HCT116 (cell line): ENCODE measurements at regions not wholly inside any gene's neighbourhood (a gene's known extent, or its start where the extent isn't known, plus 50 kb on each side); places are given as distances from the start of the nearest gene placed in this dataset.

ENCODE experiments used
- ATAC-seq: fragments of 200-7000 bp; cut with Tn5 transposase; 2 replicates; pipeline ENCODE4 v1.9.1; 2020; ENCODE audit warnings: mild to moderate bottlenecking, moderate library complexity
- BruUV-seq: library from RNA; stranded (reverse); fragments of 400-500 nt; replicated peaks from 2 replicates; lab custom pipeline; 2021; lab: Mats Ljungman, UMichigan
- CTCF ChIA-PET: fragments of 300-600 bp; sonication (Branson Sonifier 250); formaldehyde crosslinking; loops from one replicate; lab custom pipeline; 2021; ENCODE audit warnings: antibody characterized with exemption; lab: Charles Lee
- POLR2A ChIA-PET: fragments of 300-600, 350-600 bp; sonication (Branson Sonifier 250); formaldehyde crosslinking; loops from one replicate; lab custom pipeline; 2021; ENCODE audit warnings: antibody characterized with exemption; lab: Charles Lee
- RAD21 ChIA-PET, 2 experiments: fragments of 300-600 bp; sonication (Branson Sonifier 250); formaldehyde crosslinking; loops; one replicate each; lab custom pipeline; 2023; ENCODE audit warnings: low total read pairs in 2 of 2; ENCODE audit not compliant: uncharacterized antibody in 2 of 2, unreplicated experiment in 2 of 2, low non-redundant PET in 1 of 2; lab: Charles Lee
- DNase-seq: peaks from one replicate; pipeline ENCODE4 v3.0.0-alpha.2; 2010; ENCODE audit warnings: low read depth, low spot score
- H2AFZ ChIP-seq: fragments of 200-600 bp; shearing (Covaris generic), sonication (generic); 2 replicates; pipeline ENCODE4 v1.6.1; 2017; ENCODE audit warnings: low read depth, mixed run types, mixed read lengths, antibody characterized with exemption, low read length; ENCODE audit not compliant: poor library complexity, severe bottlenecking
- H3K27ac ChIP-seq: 2 replicates; pipeline ENCODE4 v1.5.1; 2012; ENCODE audit warnings: low read depth, low read length
- H3K27me3 ChIP-seq: fragments of 200-600 bp; sonication (generic); 2 replicates; pipeline ENCODE4 v1.6.1; 2016; ENCODE audit warnings: mixed run types, low read length, mixed read lengths; ENCODE audit not compliant: insufficient read depth
- H3K36me3 ChIP-seq, 2 experiments: fragments of 200-500 bp in 1 of 2; fragments of 200-600 bp in 1 of 2; sonication (Bioruptor generic) in 1 of 2; sonication (generic) in 1 of 2; 2 replicates each; pipeline versions ENCODE4 v1.5.1 to v1.6.1; 2014 to 2016; ENCODE audit warnings: low read length in 2 of 2, inconsistent platforms in 1 of 2, mixed read lengths in 1 of 2, mixed run types in 1 of 2; ENCODE audit not compliant: insufficient read depth in 2 of 2, control insufficient read depth in 1 of 2
- H3K4me1 ChIP-seq, 2 experiments: fragments of 200-600 bp in 1 of 2; sonication (generic) in 1 of 2; 2 replicates each; pipeline versions ENCODE4 v1.5.1 to v1.6.1; 2012 to 2017; ENCODE audit warnings: low read length in 2 of 2, inconsistent platforms in 1 of 2, mild to moderate bottlenecking in 1 of 2, mixed read lengths in 1 of 2, mixed run types in 1 of 2, moderate library complexity in 1 of 2; ENCODE audit not compliant: insufficient read depth in 2 of 2, control insufficient read depth in 1 of 2
- H3K4me2 ChIP-seq: fragments of 200-600 bp; sonication (generic); 2 replicates; pipeline ENCODE4 v1.6.1; 2017; ENCODE audit warnings: mixed run types, low read length, mixed read lengths
- H3K4me3 ChIP-seq, 2 experiments: fragments of 200-600 bp in 1 of 2; sonication (generic) in 1 of 2; replicated peaks in 1 of 2; 2 replicates each; pipeline ENCODE4 v1.5.1; 2011 to 2016; ENCODE audit warnings: low read length in 2 of 2, control low read depth in 1 of 2, low read depth in 1 of 2, mild to moderate bottlenecking in 1 of 2, mixed read lengths in 1 of 2, mixed run types in 1 of 2
- H3K79me2 ChIP-seq: fragments of 200-600 bp; sonication (generic); 2 replicates; pipeline ENCODE4 v1.6.1; 2017; ENCODE audit warnings: mild to moderate bottlenecking, mixed run types, low read length, moderate library complexity, mixed read lengths; ENCODE audit not compliant: insufficient read depth
- H3K9ac ChIP-seq: fragments of 200-600 bp; sonication (generic); 2 replicates; pipeline ENCODE4 v1.6.1; 2016; ENCODE audit warnings: low read length, mixed read lengths
- H3K9me2 ChIP-seq: fragments of 200-600 bp; sonication (generic), shearing (Covaris generic); 2 replicates; pipeline ENCODE4 v1.6.1; 2017; ENCODE audit warnings: mixed run types, mild to moderate bottlenecking, moderate library complexity; ENCODE audit not compliant: insufficient read depth
- H3K9me3 ChIP-seq, 2 experiments: fragments of 200-500 bp in 1 of 2; fragments of 200-600 bp in 1 of 2; sonication (Bioruptor generic) in 1 of 2; sonication (generic) in 1 of 2; 2 replicates each; pipeline ENCODE4 v1.6.1; 2014 to 2017; ENCODE audit warnings: low read length in 2 of 2, mixed read lengths in 2 of 2, inconsistent platforms in 1 of 2, low read depth in 1 of 2, mild to moderate bottlenecking in 1 of 2, mixed run types in 1 of 2, moderate library complexity in 1 of 2; ENCODE audit not compliant: control insufficient read depth in 1 of 2, insufficient read depth in 1 of 2
- H4K20me1 ChIP-seq: fragments of 200-600 bp; sonication (generic), shearing (Covaris generic); 2 replicates; pipeline ENCODE4 v1.6.1; 2017; ENCODE audit warnings: mixed run types, mild to moderate bottlenecking, moderate library complexity; ENCODE audit not compliant: insufficient read depth
- CEBPB ChIP-seq: IDR thresholded peaks from 2 replicates; pipeline ENCODE4 v1.6.1; 2012; ENCODE audit warnings: low read depth
- CTCF ChIP-seq, 3 experiments: fragments of 200-600 bp in 1 of 3; sonication (generic) in 1 of 3; IDR thresholded peaks in 2 of 3; conservative IDR thresholded peaks in 1 of 3; 2 replicates each; pipeline ENCODE4 v1.5.1; 2012 to 2017; ENCODE audit warnings: low read depth in 2 of 3, low read length in 2 of 3, antibody characterized with exemption in 1 of 3, borderline replicate concordance in 1 of 3, control low read depth in 1 of 3, mild to moderate bottlenecking in 1 of 3, mixed read lengths in 1 of 3, mixed run types in 1 of 3, moderate library complexity in 1 of 3; ENCODE audit not compliant: insufficient read depth in 1 of 3
- EGR1 ChIP-seq: IDR thresholded peaks from 2 replicates; pipeline ENCODE4 v1.6.1; 2012; ENCODE audit warnings: low read depth
- ELF1 ChIP-seq: IDR thresholded peaks from 2 replicates; pipeline ENCODE4 v1.6.1; 2012; ENCODE audit warnings: low read depth, borderline replicate concordance
- EZH2phosphoT487 ChIP-seq: fragments of 200-600 bp; IDR thresholded peaks from 2 replicates; pipeline ENCODE4 v1.6.1; 2018; ENCODE audit warnings: antibody characterized with exemption, borderline replicate concordance
- FOSL1 ChIP-seq: IDR thresholded peaks from 2 replicates; pipeline ENCODE4 v1.6.1; 2012; ENCODE audit warnings: low read depth
- POLR2A ChIP-seq: IDR thresholded peaks from 2 replicates; pipeline ENCODE4 v1.7.0; 2011; ENCODE audit warnings: borderline replicate concordance; ENCODE audit not compliant: insufficient read depth, insufficient read length; ENCODE audit errors: extremely low read depth
- POLR2AphosphoS5 ChIP-seq: IDR thresholded peaks from 2 replicates; pipeline ENCODE4 v1.6.1; 2011; ENCODE audit warnings: mild to moderate bottlenecking, low read depth, low read length, moderate library complexity
- SIN3A ChIP-seq: IDR thresholded peaks from 2 replicates; pipeline ENCODE4 v1.6.1; 2012; ENCODE audit warnings: low read depth
- SP1 ChIP-seq: IDR thresholded peaks from 2 replicates; pipeline ENCODE4 v1.6.1; 2012; ENCODE audit warnings: low read depth
- ZBTB33 ChIP-seq: IDR thresholded peaks from 2 replicates; pipeline ENCODE4 v1.6.1; 2011; ENCODE audit warnings: mild to moderate bottlenecking, low read length, moderate library complexity; ENCODE audit not compliant: insufficient replicate concordance; ENCODE audit errors: extremely low read depth
- ZFX ChIP-seq: fragments of 450-650 bp; IDR thresholded peaks from 2 replicates; pipeline ENCODE4 v1.6.1; 2017
- intact Hi-C: fragments of 100-400 bp; cut with micrococcal nuclease; formaldehyde crosslinking; loops from 2 replicates; pipeline ENCODE4 v1.10.0; 2022

GRCh38 chr14:57049848-57050247 is 218.9 kb downstream of the EXOC5 start:
- no peaks in the 10 kb centered on the region for H3K9me3 ChIP-seq
- DNase-seq (no peak), ATAC-seq (no peak)
- no peak overlapping the region for H3K27ac ChIP-seq
- no peaks in the 10 kb centered on the region for H3K9me2 ChIP-seq
- RAD21 ChIA-PET: no interaction called here
- H4K20me1 ChIP-seq: no peaks in the 10 kb centered on the region
- no peak overlapping the region for H2AFZ ChIP-seq
- no peak overlapping the region for H3K4me3 ChIP-seq
- POLR2A ChIA-PET: no interaction called here
- no peak for TF ChIP-seq CEBPB
- TF ChIP-seq SP1: no peak
- TF ChIP-seq EZH2phosphoT487: no peak
- TF ChIP-seq CTCF (IDR thresholded peaks at IDR 0.05 in 2 of 3, conservative IDR thresholded peaks at IDR 0.05 in 1 of 3; ENCODE audit: borderline replicate concordance in 1 of 3, insufficient read depth in 1 of 3, low read depth in 2 of 3, low read length in 2 of 3): no peak
- no peak for TF ChIP-seq FOSL1
- no peak for TF ChIP-seq SIN3A
- TF ChIP-seq POLR2A: no peak
- no peak for TF ChIP-seq ZFX
- no peak for TF ChIP-seq EGR1
- no peak for TF ChIP-seq ZBTB33
- TF ChIP-seq ELF1: no peak
- no peak for TF ChIP-seq POLR2AphosphoS5
- no peaks in the 10 kb centered on the region for H3K36me3 ChIP-seq
- no peaks in the 10 kb centered on the region for H3K4me1 ChIP-seq
- H3K79me2 ChIP-seq: no peaks in the 10 kb centered on the region
- peaks cover 40% of the 10 kb centered on the region for H3K27me3 ChIP-seq
- no peak overlapping the region for H3K4me2 ChIP-seq
- BruUV-seq: no TSS peak
- intact Hi-C loops: no loop called here
- H3K9ac ChIP-seq: no peak overlapping the region
- CTCF ChIA-PET: no interaction called here
